ENCODE measurements at regions not wholly inside any gene's neighbourhood (a gene's known extent, or its start where the extent isn't known, plus 50 kb on each side); places are given as distances from the start of the nearest gene placed in this dataset.

GRCh38 chr1:56188855-56189254 is 390.5 kb downstream of the PLPP3 start:
- H3K9me3 Mint-ChIP-seq, result no peaks in the 10 kb centered on the region
- DNase-seq (no peak), ATAC-seq (replicated peaks) (no peak)
- H3K36me3 Mint-ChIP-seq, result no peaks in the 10 kb centered on the region
- no peaks in the 10 kb centered on the region for H3K27me3 Mint-ChIP-seq
- no peak overlapping the region for H3K27ac Mint-ChIP-seq
- H3K4me3 Mint-ChIP-seq, result no peak overlapping the region
- H3K4me1 Mint-ChIP-seq, result no peaks in the 10 kb centered on the region

- Mint-ChIP-seq H3K4me1 (no peaks in the 10 kb centered on the region), H3K9me3 (no peaks in the 10 kb centered on the region), H3K4me3 (no peak overlapping the region), H3K27me3 (no peaks in the 10 kb centered on the region), H3K27ac (no peak overlapping the region), H3K36me3 (no peaks in the 10 kb centered on the region)
- no peak for ATAC-seq (replicated peaks)
- DNase-seq, result no peak
These were observed 391.1 kb downstream of the PLPP3 start for GRCh38 chr1:56188221-56188620.

- Mint-ChIP-seq H3K4me3 (no peak overlapping the region), H3K27ac (no peak overlapping the region), H3K4me1 (no peaks in the 10 kb centered on the region), H3K9me3 (no peaks in the 10 kb centered on the region), H3K36me3 (no peaks in the 10 kb centered on the region), H3K27me3 (no peaks in the 10 kb centered on the region)
- ATAC-seq (replicated peaks) (no peak), DNase-seq (no peak)
These were observed 392.0 kb downstream of the PLPP3 start for GRCh38 chr1:56187405-56187804.

- Mint-ChIP-seq H3K27me3 (no peaks in the 10 kb centered on the region), H3K27ac (no peak overlapping the region), H3K4me1 (no peaks in the 10 kb centered on the region), H3K4me3 (no peak overlapping the region), H3K9me3 (no peaks in the 10 kb centered on the region), H3K36me3 (no peaks in the 10 kb centered on the region)
- DNase-seq (no peak), ATAC-seq (replicated peaks) (no peak)
These were observed 393.9 kb downstream of the PLPP3 start for GRCh38 chr1:56185493-56185892.

- Mint-ChIP-seq H3K27me3 (no peaks in the 10 kb centered on the region), H3K27ac (no peak overlapping the region)
These were observed 396.2 kb downstream of the PLPP3 start for GRCh38 chr1:56183151-56183550.

GRCh38 chr1:56180520-56181190 is 398.7 kb downstream of the PLPP3 start:
- Mint-ChIP-seq H3K36me3 (no peaks in the 10 kb centered on the region), H3K27me3 (no peaks in the 10 kb centered on the region), H3K27ac (no peak overlapping the region), H3K9me3 (no peaks in the 10 kb centered on the region), H3K4me3 (no peak overlapping the region), H3K4me1 (no peaks in the 10 kb centered on the region)
- DNase-seq (no peak), ATAC-seq (replicated peaks) (no peak)

More at GRCh38 chr1:56183151-56183550, 396.2 kb downstream of the PLPP3 start:
- H3K4me3 Mint-ChIP-seq, result no peak overlapping the region
- H3K9me3 Mint-ChIP-seq, result no peaks in the 10 kb centered on the region
- H3K36me3 Mint-ChIP-seq, result no peaks in the 10 kb centered on the region
- ATAC-seq (replicated peaks) (no peak), DNase-seq (no peak)
- H3K4me1 Mint-ChIP-seq, result no peaks in the 10 kb centered on the region

GRCh38 chr1:56179543-56179942 is 399.8 kb downstream of the PLPP3 start:
- ATAC-seq (replicated peaks) (no peak), DNase-seq (no peak)
- Mint-ChIP-seq H3K9me3 (no peaks in the 10 kb centered on the region), H3K4me1 (no peaks in the 10 kb centered on the region), H3K36me3 (no peaks in the 10 kb centered on the region), H3K27ac (no peak overlapping the region), H3K27me3 (peaks cover 0 to 6% of the 10 kb centered on the region in 2 donors), H3K4me3 (no peak overlapping the region)

- ATAC-seq (replicated peaks), result no peak
- H3K36me3 Mint-ChIP-seq, result no peaks in the 10 kb centered on the region
- DNase-seq, result no peak
- H3K27me3 Mint-ChIP-seq, result peaks cover 0 to 9% of the 10 kb centered on the region in 2 donors
- no peak overlapping the region for H3K4me3 Mint-ChIP-seq
- no peak overlapping the region for H3K27ac Mint-ChIP-seq
- no peaks in the 10 kb centered on the region for H3K4me1 Mint-ChIP-seq
- no peaks in the 10 kb centered on the region for H3K9me3 Mint-ChIP-seq
These were observed 404.2 kb downstream of the PLPP3 start for GRCh38 chr1:56175211-56175610.

GRCh38 chr1:56174176-56174885 is 405.0 kb downstream of the PLPP3 start:
- peaks cover 0 to 9% of the 10 kb centered on the region in 2 donors for H3K27me3 Mint-ChIP-seq
- DNase-seq, result no peak
- no peaks in the 10 kb centered on the region for H3K4me1 Mint-ChIP-seq
- no peak overlapping the region for H3K4me3 Mint-ChIP-seq
- H3K36me3 Mint-ChIP-seq, result no peaks in the 10 kb centered on the region
- H3K27ac Mint-ChIP-seq, result no peak overlapping the region
- H3K9me3 Mint-ChIP-seq, result no peaks in the 10 kb centered on the region
- no peak for ATAC-seq (replicated peaks)

- DNase-seq (no peak), ATAC-seq (replicated peaks) (no peak)
These were observed 405.6 kb downstream of the PLPP3 start for GRCh38 chr1:56173736-56174135.

GRCh38 chr1:56171670-56172069 is 407.7 kb downstream of the PLPP3 start:
- Mint-ChIP-seq H3K27ac (no peak overlapping the region), H3K4me3 (no peak overlapping the region), H3K4me1 (no peaks in the 10 kb centered on the region), H3K9me3 (no peaks in the 10 kb centered on the region), H3K36me3 (no peaks in the 10 kb centered on the region), H3K27me3 (peaks cover 8 to 15% of the 10 kb centered on the region in 2 donors)
- ATAC-seq (replicated peaks) (no peak), DNase-seq (no peak)

More at GRCh38 chr1:56173736-56174135, 405.6 kb downstream of the PLPP3 start:
- no peak overlapping the region for H3K4me3 Mint-ChIP-seq
- H3K9me3 Mint-ChIP-seq, result no peaks in the 10 kb centered on the region
- H3K27ac Mint-ChIP-seq, result no peak overlapping the region
- H3K27me3 Mint-ChIP-seq, result peaks cover 0 to 9% of the 10 kb centered on the region in 2 donors
- H3K36me3 Mint-ChIP-seq, result no peaks in the 10 kb centered on the region
- H3K4me1 Mint-ChIP-seq, result no peaks in the 10 kb centered on the region

GRCh38 chr1:56170784-56171320 is 408.5 kb downstream of the PLPP3 start:
- Mint-ChIP-seq H3K4me1 (no peaks in the 10 kb centered on the region), H3K27ac (no peak overlapping the region), H3K4me3 (no peak overlapping the region), H3K27me3 (peaks cover 13 to 20% of the 10 kb centered on the region in 2 donors), H3K9me3 (no peaks in the 10 kb centered on the region), H3K36me3 (no peaks in the 10 kb centered on the region)
- DNase-seq, result no peak
- no peak for ATAC-seq (replicated peaks)

GRCh38 chr1:56169856-56170255 is 409.5 kb downstream of the PLPP3 start:
- H3K4me1 Mint-ChIP-seq, result no peaks in the 10 kb centered on the region
- H3K4me3 Mint-ChIP-seq, result no peak overlapping the region

GRCh38 chr1:56168176-56168575 is 411.2 kb downstream of the PLPP3 start:
- Mint-ChIP-seq H3K9me3 (peaks cover 3 to 6% of the 10 kb centered on the region in 2 donors), H3K36me3 (no peaks in the 10 kb centered on the region), H3K4me1 (no peaks in the 10 kb centered on the region), H3K4me3 (no peak overlapping the region), H3K27ac (no peak overlapping the region), H3K27me3 (peaks cover 21% of the 10 kb centered on the region in 2 donors)
- no peak for DNase-seq
- ATAC-seq (replicated peaks), result no peak

More at GRCh38 chr1:56169856-56170255, 409.5 kb downstream of the PLPP3 start:
- no peaks in the 10 kb centered on the region for H3K36me3 Mint-ChIP-seq
- no peak overlapping the region for H3K27ac Mint-ChIP-seq
- peaks cover 15 to 21% of the 10 kb centered on the region in 2 donors for H3K27me3 Mint-ChIP-seq
- H3K9me3 Mint-ChIP-seq, result peaks cover 0 to 1% of the 10 kb centered on the region in 2 donors
- no peak for DNase-seq
- ATAC-seq (replicated peaks), result no peak

GRCh38 chr1:56167596-56167995 is 411.8 kb downstream of the PLPP3 start:
- H3K27ac Mint-ChIP-seq, result no peak overlapping the region
- DNase-seq, result no peak
- H3K4me1 Mint-ChIP-seq, result no peaks in the 10 kb centered on the region
- peaks cover 3 to 6% of the 10 kb centered on the region in 2 donors for H3K9me3 Mint-ChIP-seq
- no peak for ATAC-seq (replicated peaks)
- no peak overlapping the region for H3K4me3 Mint-ChIP-seq
- peaks cover 21% of the 10 kb centered on the region in 2 donors for H3K27me3 Mint-ChIP-seq
- H3K36me3 Mint-ChIP-seq, result no peaks in the 10 kb centered on the region
